ENCODE measurements at regions not wholly inside any gene's neighbourhood (a gene's known extent, or its start where the extent isn't known, plus 50 kb on each side); places are given as distances from the start of the nearest gene placed in this dataset.

GRCh38 chr4:1563768-1564485 is 120.2 kb downstream of the FAM53A start:
- H3K4me3 ChIP-seq = no peak overlapping the region
- peaks cover 15 to 93% (median 58%) of the 10 kb centered on the region in 3 donors for H3K27me3 ChIP-seq
- H3K36me3 ChIP-seq = no peaks in the 10 kb centered on the region
- no peaks in the 10 kb centered on the region for H3K9me3 ChIP-seq
- H3K4me1 ChIP-seq = no peaks in the 10 kb centered on the region
- TF ChIP-seq CTCF (IDR thresholded peaks at IDR 0.05) = no peak
- no peak for TF ChIP-seq POLR2AphosphoS5 (IDR thresholded peaks at IDR 0.05)
- TF ChIP-seq POLR2A (IDR thresholded peaks at IDR 0.05) = no peak
- no peak for TF ChIP-seq EP300 (IDR thresholded peaks at IDR 0.05)
- no peak overlapping the region for H3K27ac ChIP-seq
- no peak for DNase-seq
- intact Hi-C loops (cut with DNase I) = no loop called here
- WGBS, 2 donors = 44 to 65% methylated on average over 20 of the region's 20 CpGs

- Histone ChIP-seq H3K27ac (no peak overlapping the region), H3K36me3 (no peaks in the 10 kb centered on the region), H3K4me1 (no peaks in the 10 kb centered on the region), H3K27me3 (peaks cover 15 to 93% (median 62%) of the 10 kb centered on the region in 3 donors), H3K4me3 (no peak overlapping the region), H3K9me3 (no peaks in the 10 kb centered on the region)
- 68 to 76% methylated on average over 9 of the region's 9 CpGs for WGBS, 2 donors
- no peak for DNase-seq
- intact Hi-C loops (cut with DNase I) = no loop called here
- TF ChIP-seq POLR2AphosphoS5 (IDR thresholded peaks at IDR 0.05) = no peak
- no peak for TF ChIP-seq CTCF (IDR thresholded peaks at IDR 0.05)
- no peak for TF ChIP-seq EP300 (IDR thresholded peaks at IDR 0.05)
- no peak for TF ChIP-seq POLR2A (IDR thresholded peaks at IDR 0.05)
Observed at GRCh38 chr4:1563241-1563640, 120.9 kb downstream of the FAM53A start.

- Histone ChIP-seq H3K9me3 (no peaks in the 10 kb centered on the region), H3K27me3 (peaks cover 15 to 93% (median 62%) of the 10 kb centered on the region in 3 donors), H3K4me3 (no peak overlapping the region), H3K36me3 (no peaks in the 10 kb centered on the region), H3K27ac (no peak overlapping the region), H3K4me1 (no peaks in the 10 kb centered on the region)
- WGBS, 2 donors = 85 to 86% methylated on average over 12 of the region's 12 CpGs
- intact Hi-C loops (cut with DNase I) = no loop called here
- no peak for DNase-seq
- TF ChIP-seq EP300 (IDR thresholded peaks at IDR 0.05) = no peak
- TF ChIP-seq POLR2A (IDR thresholded peaks at IDR 0.05) = no peak
- no peak for TF ChIP-seq CTCF (IDR thresholded peaks at IDR 0.05)
- no peak for TF ChIP-seq POLR2AphosphoS5 (IDR thresholded peaks at IDR 0.05)
Observed at GRCh38 chr4:1562771-1563170, 121.3 kb downstream of the FAM53A start.

- no peak for DNase-seq
- TF ChIP-seq CTCF (IDR thresholded peaks at IDR 0.05) (no peak), POLR2A (IDR thresholded peaks at IDR 0.05) (no peak), POLR2AphosphoS5 (IDR thresholded peaks at IDR 0.05) (no peak), EP300 (IDR thresholded peaks at IDR 0.05) (no peak)
- WGBS, 2 donors = 85 to 89% methylated on average over 19 of the region's 19 CpGs
- no peaks in the 10 kb centered on the region for H3K4me1 ChIP-seq
- intact Hi-C loops (cut with DNase I) = no loop called here
- no peaks in the 10 kb centered on the region for H3K9me3 ChIP-seq
- peaks cover 15 to 93% (median 62%) of the 10 kb centered on the region in 3 donors for H3K27me3 ChIP-seq
- no peak overlapping the region for H3K4me3 ChIP-seq
- no peaks in the 10 kb centered on the region for H3K36me3 ChIP-seq
- H3K27ac ChIP-seq = no peak overlapping the region
Observed at GRCh38 chr4:1562371-1562770, 121.7 kb downstream of the FAM53A start.
